ENCODE measurements at regions not wholly inside any gene's neighbourhood (a gene's known extent, or its start where the extent isn't known, plus 50 kb on each side); places are given as distances from the start of the nearest gene placed in this dataset.
"Not testable (repeated sequence)": the region's sequence is repeated elsewhere in the genome, so short reads cannot be mapped to it uniquely, and the experiment has no call there.

GRCh38 chr16:35804465-35804864, 2345.1 kb downstream of the TP53TG3F start:
- TF ChIP-seq, protein P1, sequence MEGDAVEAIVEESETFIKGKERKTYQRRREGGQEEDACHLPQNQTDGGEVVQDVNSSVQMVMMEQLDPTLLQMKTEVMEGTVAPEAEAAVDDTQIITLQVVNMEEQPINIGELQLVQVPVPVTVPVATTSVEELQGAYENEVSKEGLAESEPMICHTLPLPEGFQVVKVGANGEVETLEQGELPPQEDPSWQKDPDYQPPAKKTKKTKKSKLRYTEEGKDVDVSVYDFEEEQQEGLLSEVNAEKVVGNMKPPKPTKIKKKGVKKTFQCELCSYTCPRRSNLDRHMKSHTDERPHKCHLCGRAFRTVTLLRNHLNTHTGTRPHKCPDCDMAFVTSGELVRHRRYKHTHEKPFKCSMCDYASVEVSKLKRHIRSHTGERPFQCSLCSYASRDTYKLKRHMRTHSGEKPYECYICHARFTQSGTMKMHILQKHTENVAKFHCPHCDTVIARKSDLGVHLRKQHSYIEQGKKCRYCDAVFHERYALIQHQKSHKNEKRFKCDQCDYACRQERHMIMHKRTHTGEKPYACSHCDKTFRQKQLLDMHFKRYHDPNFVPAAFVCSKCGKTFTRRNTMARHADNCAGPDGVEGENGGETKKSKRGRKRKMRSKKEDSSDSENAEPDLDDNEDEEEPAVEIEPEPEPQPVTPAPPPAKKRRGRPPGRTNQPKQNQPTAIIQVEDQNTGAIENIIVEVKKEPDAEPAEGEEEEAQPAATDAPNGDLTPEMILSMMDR (conservative IDR thresholded peaks at IDR 0.05; ENCODE audit: low read depth, low read length), result not testable (repeated sequence)
- TF ChIP-seq EZH2 (IDR thresholded peaks at IDR 0.05; ENCODE audit: borderline replicate concordance, low read depth, low read length, poor library complexity, severe bottlenecking), result not testable (repeated sequence)
